B cell (primary cell): ENCODE measurements at regions not wholly inside any gene's neighbourhood (a gene's known extent, or its start where the extent isn't known, plus 50 kb on each side); places are given as distances from the start of the nearest gene placed in this dataset.
"Not testable (repeated sequence)": the region's sequence is repeated elsewhere in the genome, so short reads cannot be mapped to it uniquely, and the experiment has no call there.

Experiments
- EZH2 ChIP-seq: IDR thresholded peaks from 2 replicates; pipeline ENCODE4 v1.6.1; 2012; ENCODE audit warnings: borderline replicate concordance, low read depth, mild to moderate bottlenecking, moderate library complexity, low read length; ENCODE audit not compliant: insufficient read depth, poor library complexity, severe bottlenecking
- TF ChIP-seq, protein P1 (sequence below): fragments of 200-600 bp; IDR thresholded peaks from one replicate; pipeline ENCODE4 v1.8.0; 2022; ENCODE audit warnings: antibody characterized with exemption, mild to moderate bottlenecking

DNA sequence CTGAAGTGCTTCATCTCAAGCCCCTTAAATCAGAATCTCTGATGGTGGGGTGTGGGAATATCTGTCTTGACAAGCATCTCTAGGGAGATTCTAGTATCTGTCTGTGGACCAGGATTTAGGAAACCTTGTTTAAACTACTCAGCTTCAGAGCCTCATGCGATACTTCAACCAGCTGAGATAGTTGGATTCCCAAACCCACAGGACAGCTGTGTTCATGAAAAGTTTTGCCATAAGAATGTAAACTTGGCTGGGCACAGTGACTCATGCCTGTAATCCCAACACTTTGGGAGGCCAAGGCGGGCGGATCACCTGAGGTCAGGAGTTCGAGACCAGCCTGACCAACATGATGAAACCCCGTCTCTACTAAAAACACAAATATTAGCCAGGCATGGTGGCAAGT is 395.1 kb downstream of the BCOR start:
- TF ChIP-seq, protein P1, sequence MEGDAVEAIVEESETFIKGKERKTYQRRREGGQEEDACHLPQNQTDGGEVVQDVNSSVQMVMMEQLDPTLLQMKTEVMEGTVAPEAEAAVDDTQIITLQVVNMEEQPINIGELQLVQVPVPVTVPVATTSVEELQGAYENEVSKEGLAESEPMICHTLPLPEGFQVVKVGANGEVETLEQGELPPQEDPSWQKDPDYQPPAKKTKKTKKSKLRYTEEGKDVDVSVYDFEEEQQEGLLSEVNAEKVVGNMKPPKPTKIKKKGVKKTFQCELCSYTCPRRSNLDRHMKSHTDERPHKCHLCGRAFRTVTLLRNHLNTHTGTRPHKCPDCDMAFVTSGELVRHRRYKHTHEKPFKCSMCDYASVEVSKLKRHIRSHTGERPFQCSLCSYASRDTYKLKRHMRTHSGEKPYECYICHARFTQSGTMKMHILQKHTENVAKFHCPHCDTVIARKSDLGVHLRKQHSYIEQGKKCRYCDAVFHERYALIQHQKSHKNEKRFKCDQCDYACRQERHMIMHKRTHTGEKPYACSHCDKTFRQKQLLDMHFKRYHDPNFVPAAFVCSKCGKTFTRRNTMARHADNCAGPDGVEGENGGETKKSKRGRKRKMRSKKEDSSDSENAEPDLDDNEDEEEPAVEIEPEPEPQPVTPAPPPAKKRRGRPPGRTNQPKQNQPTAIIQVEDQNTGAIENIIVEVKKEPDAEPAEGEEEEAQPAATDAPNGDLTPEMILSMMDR, result not testable (repeated sequence)
- TF ChIP-seq EZH2, result not testable (repeated sequence)
